HEK293T (cell line): ENCODE measurements at regions not wholly inside any gene's neighbourhood (a gene's known extent, or its start where the extent isn't known, plus 50 kb on each side); places are given as distances from the start of the nearest gene placed in this dataset.

Source experiments
- ARNT ChIP-seq: fragments of 450-650 bp; IDR thresholded peaks from 2 replicates; pipeline ENCODE4 v1.6.1; 2017; ENCODE audit warnings: mild to moderate bottlenecking
- BHLHE40 ChIP-seq: fragments of 450-650 bp; IDR thresholded peaks from 2 replicates; pipeline ENCODE4 v1.6.1; 2016; ENCODE audit warnings: mild to moderate bottlenecking, moderate library complexity, borderline replicate concordance
- CTBP1 ChIP-seq: fragments of 450-650 bp; IDR thresholded peaks from 2 replicates; pipeline ENCODE4 v1.6.1; 2016; ENCODE audit warnings: borderline replicate concordance
- ELF4 ChIP-seq: fragments of 450-650 bp; IDR thresholded peaks from 2 replicates; pipeline ENCODE4 v1.6.1; 2017; ENCODE audit warnings: antibody characterized with exemption
- FOXA1 ChIP-seq: fragments of 450-650 bp; IDR thresholded peaks from 2 replicates; pipeline ENCODE4 v1.6.1; 2016; ENCODE audit warnings: mild to moderate bottlenecking
- FOXK2 ChIP-seq: fragments of 450-650 bp; IDR thresholded peaks from 2 replicates; pipeline ENCODE4 v1.6.1; 2016; ENCODE audit warnings: mild to moderate bottlenecking
- FOXM1 ChIP-seq: fragments of 450-650 bp; IDR thresholded peaks from 2 replicates; pipeline ENCODE4 v1.6.1; 2017; ENCODE audit warnings: mild to moderate bottlenecking, borderline replicate concordance
- HDGF ChIP-seq: fragments of 450-650 bp; IDR thresholded peaks from 2 replicates; pipeline ENCODE4 v1.6.1; 2017; ENCODE audit warnings: antibody characterized with exemption, borderline replicate concordance
- LEF1 ChIP-seq: fragments of 450-650 bp; IDR thresholded peaks from 2 replicates; pipeline ENCODE4 v1.6.1; 2017; ENCODE audit warnings: mild to moderate bottlenecking, borderline replicate concordance
- PKNOX1 ChIP-seq: fragments of 450-650 bp; IDR thresholded peaks from 2 replicates; pipeline ENCODE4 v1.6.1; 2016
- SP1 ChIP-seq: fragments of 450-650 bp; IDR thresholded peaks from 2 replicates; pipeline ENCODE4 v1.6.1; 2017
- SUZ12 ChIP-seq: fragments of 450-650 bp; IDR thresholded peaks from 2 replicates; pipeline ENCODE4 v1.6.1; 2016; ENCODE audit warnings: mild to moderate bottlenecking
- TARDBP ChIP-seq: fragments of 450-650 bp; IDR thresholded peaks from 2 replicates; pipeline ENCODE4 v1.6.1; 2016
- ZNF384 ChIP-seq: fragments of 450-650 bp; IDR thresholded peaks from 2 replicates; pipeline ENCODE4 v1.6.1; 2016

- TF ChIP-seq ELF4 (no peak), ARNT (no peak), FOXA1 (no peak), SP1 (no peak), BHLHE40 (no peak), LEF1 (no peak), ZNF384 (no peak), FOXM1 (no peak), FOXK2 (no peak), SUZ12 (no peak), PKNOX1 (no peak), TARDBP (no peak), HDGF (no peak), CTBP1 (no peak)
These were observed 61.5 kb upstream of the TCF12 start for GRCh38 chr15:56856934-56857333.
